Activated T-cell treated with anti-CD3 and anti-CD28 coated beads for 4 hours (primary cell): ENCODE measurements at regions not wholly inside any gene's neighbourhood (a gene's known extent, or its start where the extent isn't known, plus 50 kb on each side); places are given as distances from the start of the nearest gene placed in this dataset.
A peak's percentile ranks its signal among the peaks of the same experiment; 100 is the strongest.

ENCODE experiments used
- DNase-seq: peaks from one replicate; pipeline ENCODE4 v3.0.0-alpha.2; 2020

GRCh38 chr6:149185799-149186357, 131.6 kb upstream of the TAB2 start:
- DNase-seq: no peak

- no peak for DNase-seq
Observed at GRCh38 chr6:149186873-149187272, 130.6 kb upstream of the TAB2 start.

- DNase-seq: peak; percentile 27
Observed at GRCh38 chr6:149190224-149190831, 127.2 kb upstream of the TAB2 start.

GRCh38 chr6:149194820-149195558, 122.5 kb upstream of the TAB2 start:
- no peak for DNase-seq

GRCh38 chr6:149196091-149196490, 121.4 kb upstream of the TAB2 start:
- DNase-seq: no peak

- no peak for DNase-seq
Observed at GRCh38 chr6:149197482-149197881, 120.0 kb upstream of the TAB2 start.

GRCh38 chr6:149198265-149198664, 119.2 kb upstream of the TAB2 start:
- no peak for DNase-seq

GRCh38 chr6:149200282-149200945, 117.1 kb upstream of the TAB2 start:
- no peak for DNase-seq

- no peak for DNase-seq
Observed at GRCh38 chr6:149201068-149201655, 116.3 kb upstream of the TAB2 start.

GRCh38 chr6:149202100-149202499, 115.4 kb upstream of the TAB2 start:
- DNase-seq: no peak

- DNase-seq: no peak
Observed at GRCh38 chr6:149202952-149203351, 114.6 kb upstream of the TAB2 start.

GRCh38 chr6:149203509-149203908, 114.0 kb upstream of the TAB2 start:
- no peak for DNase-seq

- no peak for DNase-seq
Observed at GRCh38 chr6:149208134-149208601, 109.3 kb upstream of the TAB2 start.

- no peak for DNase-seq
Observed at GRCh38 chr6:149209871-149210775, 107.4 kb upstream of the TAB2 start.

GRCh38 chr6:149211046-149211571, 106.4 kb upstream of the TAB2 start:
- no peak for DNase-seq

GRCh38 chr6:149212206-149212605, 105.3 kb upstream of the TAB2 start:
- no peak for DNase-seq

GRCh38 chr6:149212892-149213801, 104.4 kb upstream of the TAB2 start:
- DNase-seq: no peak

- no peak for DNase-seq
Observed at GRCh38 chr6:149213829-149214228, 103.7 kb upstream of the TAB2 start.

- DNase-seq: no peak
Observed at GRCh38 chr6:149216459-149216858, 101.1 kb upstream of the TAB2 start.

- no peak for DNase-seq
Observed at GRCh38 chr6:149217466-149217888, 100.0 kb upstream of the TAB2 start.

GRCh38 chr6:149218471-149218870, 99.0 kb upstream of the TAB2 start:
- no peak for DNase-seq
